ENCODE measurements at regions not wholly inside any gene's neighbourhood (a gene's known extent, or its start where the extent isn't known, plus 50 kb on each side); places are given as distances from the start of the nearest gene placed in this dataset.

DNA sequence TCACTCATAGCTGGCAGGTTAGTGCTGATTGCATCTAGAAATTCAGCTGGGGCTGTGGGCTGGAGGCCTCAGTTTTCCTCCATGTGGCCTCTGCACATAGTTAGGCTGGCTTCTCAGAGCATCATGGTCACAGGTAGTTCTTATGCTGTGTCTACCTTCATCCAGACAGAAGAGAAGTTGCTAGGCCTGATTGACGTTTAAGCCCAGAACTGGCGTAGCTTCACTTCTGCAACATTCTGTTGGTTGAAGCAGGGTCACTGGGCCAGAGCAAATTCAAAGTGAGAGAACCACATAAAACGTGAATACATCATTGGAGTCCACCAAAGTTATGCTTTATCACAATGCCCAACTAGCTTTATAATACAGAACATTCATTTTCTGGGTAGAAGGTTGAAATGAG lies 116.0 kb downstream of the SPP2 start:
- Mint-ChIP-seq H3K27me3 (ENCODE audit: unreplicated experiment) (no peaks in the 10 kb centered on the region), H3K4me3 (ENCODE audit: low read depth, unreplicated experiment) (no peak overlapping the region), H3K9me3 (ENCODE audit: low read depth, unreplicated experiment) (no peaks in the 10 kb centered on the region), H3K27ac (ENCODE audit: unreplicated experiment) (no peak overlapping the region), H3K36me3 (ENCODE audit: insufficient read depth, unreplicated experiment) (no peaks in the 10 kb centered on the region), H3K4me1 (ENCODE audit: low read depth, unreplicated experiment) (peaks cover 41% of the 10 kb centered on the region)
- TF ChIP-seq, protein P1, sequence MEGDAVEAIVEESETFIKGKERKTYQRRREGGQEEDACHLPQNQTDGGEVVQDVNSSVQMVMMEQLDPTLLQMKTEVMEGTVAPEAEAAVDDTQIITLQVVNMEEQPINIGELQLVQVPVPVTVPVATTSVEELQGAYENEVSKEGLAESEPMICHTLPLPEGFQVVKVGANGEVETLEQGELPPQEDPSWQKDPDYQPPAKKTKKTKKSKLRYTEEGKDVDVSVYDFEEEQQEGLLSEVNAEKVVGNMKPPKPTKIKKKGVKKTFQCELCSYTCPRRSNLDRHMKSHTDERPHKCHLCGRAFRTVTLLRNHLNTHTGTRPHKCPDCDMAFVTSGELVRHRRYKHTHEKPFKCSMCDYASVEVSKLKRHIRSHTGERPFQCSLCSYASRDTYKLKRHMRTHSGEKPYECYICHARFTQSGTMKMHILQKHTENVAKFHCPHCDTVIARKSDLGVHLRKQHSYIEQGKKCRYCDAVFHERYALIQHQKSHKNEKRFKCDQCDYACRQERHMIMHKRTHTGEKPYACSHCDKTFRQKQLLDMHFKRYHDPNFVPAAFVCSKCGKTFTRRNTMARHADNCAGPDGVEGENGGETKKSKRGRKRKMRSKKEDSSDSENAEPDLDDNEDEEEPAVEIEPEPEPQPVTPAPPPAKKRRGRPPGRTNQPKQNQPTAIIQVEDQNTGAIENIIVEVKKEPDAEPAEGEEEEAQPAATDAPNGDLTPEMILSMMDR (IDR thresholded peaks at IDR 0.05; ENCODE audit: unreplicated experiment): no peak
- no peak for DNase-seq
- no TSS peak for BruUV-seq (replicated peaks)
- CTCF ChIA-PET: no interaction called here
- intact Hi-C loops (cut with micrococcal nuclease; ENCODE audit: unreplicated experiment): no loop called here

DNA sequence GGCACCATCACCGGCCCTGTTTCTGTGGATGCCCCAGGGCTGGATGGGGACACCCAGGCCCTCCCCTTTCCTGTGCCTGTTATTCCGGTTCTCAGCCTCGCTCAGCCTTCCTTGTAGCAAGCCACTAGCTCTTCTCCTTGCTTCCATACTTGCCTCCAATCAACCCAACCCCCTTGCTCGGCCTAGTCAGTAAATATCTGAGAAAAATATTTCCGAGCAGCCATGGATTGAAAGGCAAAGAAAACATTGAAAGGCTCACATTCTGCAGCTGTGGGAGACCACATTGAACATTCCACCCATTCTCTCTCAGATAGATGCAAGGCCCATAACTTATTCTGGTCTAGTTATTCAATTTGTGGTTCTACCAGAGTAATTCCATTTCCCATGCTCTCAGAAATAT lies 114.9 kb downstream of the SPP2 start:
- Mint-ChIP-seq H3K27ac (ENCODE audit: unreplicated experiment) (no peak overlapping the region), H3K4me3 (ENCODE audit: low read depth, unreplicated experiment) (no peak overlapping the region), H3K36me3 (ENCODE audit: insufficient read depth, unreplicated experiment) (no peaks in the 10 kb centered on the region), H3K9me3 (ENCODE audit: low read depth, unreplicated experiment) (peaks cover 3% of the 10 kb centered on the region), H3K4me1 (ENCODE audit: low read depth, unreplicated experiment) (peaks cover 50% of the 10 kb centered on the region), H3K27me3 (ENCODE audit: unreplicated experiment) (no peaks in the 10 kb centered on the region)
- DNase-seq: no peak
- intact Hi-C loops (cut with micrococcal nuclease; ENCODE audit: unreplicated experiment): no loop called here
- TF ChIP-seq, protein P1 (IDR thresholded peaks at IDR 0.05; ENCODE audit: unreplicated experiment): no peak
- no TSS peak for BruUV-seq (replicated peaks)
- CTCF ChIA-PET: no interaction called here

DNA sequence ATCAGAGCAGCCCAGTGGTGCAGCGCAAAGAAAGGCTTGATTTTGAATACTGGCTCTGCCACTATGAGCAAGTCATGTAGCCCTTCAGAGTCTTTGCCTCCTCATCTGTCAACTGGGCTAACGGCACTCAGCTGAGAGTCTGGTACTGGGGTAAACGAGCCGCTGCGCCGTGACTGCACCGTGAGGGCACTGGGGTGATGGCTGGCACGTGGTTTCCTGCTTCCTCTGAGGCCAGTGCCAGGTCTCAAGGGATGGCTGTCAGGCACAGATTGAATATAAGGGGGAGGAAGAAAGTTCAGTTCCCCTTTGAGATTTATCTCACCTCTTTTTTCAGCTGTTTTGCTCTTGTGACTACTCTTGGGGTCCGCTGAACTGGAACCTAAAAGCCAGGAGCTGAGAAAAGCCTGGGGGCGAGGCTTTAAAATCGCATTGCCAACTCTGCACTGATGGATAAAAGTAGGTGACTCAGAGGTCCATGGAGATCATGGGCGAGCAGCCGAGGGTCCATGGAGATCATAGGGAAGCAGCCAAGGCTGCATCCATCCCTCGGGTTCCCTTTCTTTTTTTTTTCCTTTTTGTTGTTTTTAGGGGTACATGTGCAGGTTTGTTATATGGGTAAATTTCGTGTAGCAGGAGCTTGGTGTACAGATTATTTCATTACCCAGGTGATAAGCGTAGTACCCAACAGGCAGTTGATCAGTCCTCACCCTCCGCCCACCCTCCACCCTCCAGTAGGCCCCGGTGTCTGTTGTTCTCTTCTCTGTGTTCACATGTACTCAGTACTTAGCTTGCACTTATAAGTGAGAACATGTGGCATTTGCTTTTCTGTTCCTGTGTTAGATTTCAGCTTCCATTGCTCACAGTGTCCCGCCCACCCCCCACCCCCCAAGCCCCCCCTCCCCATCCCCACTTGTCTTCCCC lies 114.3 kb downstream of the SPP2 start:
- CTCF ChIA-PET: no interaction called here
- Mint-ChIP-seq H3K36me3 (ENCODE audit: insufficient read depth, unreplicated experiment) (no peaks in the 10 kb centered on the region), H3K4me1 (ENCODE audit: low read depth, unreplicated experiment) (peaks cover 50% of the 10 kb centered on the region), H3K4me3 (ENCODE audit: low read depth, unreplicated experiment) (no peak overlapping the region), H3K9me3 (ENCODE audit: low read depth, unreplicated experiment) (peaks cover 4% of the 10 kb centered on the region), H3K27ac (ENCODE audit: unreplicated experiment) (no peak overlapping the region), H3K27me3 (ENCODE audit: unreplicated experiment) (no peaks in the 10 kb centered on the region)
- no TSS peak for BruUV-seq (replicated peaks)
- DNase-seq: no peak
- intact Hi-C loops (cut with micrococcal nuclease; ENCODE audit: unreplicated experiment): no loop called here
- TF ChIP-seq, protein P1 (IDR thresholded peaks at IDR 0.05; ENCODE audit: unreplicated experiment): no peak

DNA sequence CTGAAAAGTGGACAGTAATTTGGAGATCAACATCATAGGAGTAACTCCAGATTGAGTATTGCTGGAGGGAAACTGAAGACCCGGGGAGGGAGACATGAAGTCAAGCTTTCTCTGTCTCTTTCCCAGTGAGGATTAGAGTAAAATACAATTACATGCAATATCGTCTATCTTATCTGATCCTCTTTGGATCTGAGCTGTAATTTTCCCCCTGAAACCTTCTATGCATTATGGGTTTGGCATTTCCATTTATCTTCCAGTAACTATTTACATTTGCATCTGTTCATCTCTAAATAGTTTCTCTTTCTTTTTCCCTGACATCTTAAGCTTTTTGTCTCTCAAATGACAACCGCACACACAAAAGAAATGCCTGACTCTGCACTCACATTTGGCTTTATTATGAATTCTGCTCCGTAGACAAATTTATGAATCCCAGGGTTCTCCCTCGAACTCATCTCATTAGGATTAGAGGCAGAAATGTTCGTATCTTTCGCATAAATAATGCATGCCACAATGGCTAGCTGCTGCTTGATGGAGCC lies 113.1 kb downstream of the SPP2 start:
- TF ChIP-seq, protein P1 (IDR thresholded peaks at IDR 0.05; ENCODE audit: unreplicated experiment): no peak
- Mint-ChIP-seq H3K36me3 (ENCODE audit: insufficient read depth, unreplicated experiment) (no peaks in the 10 kb centered on the region), H3K27ac (ENCODE audit: unreplicated experiment) (no peak overlapping the region), H3K27me3 (ENCODE audit: unreplicated experiment) (no peaks in the 10 kb centered on the region), H3K4me1 (ENCODE audit: low read depth, unreplicated experiment) (peaks cover 49% of the 10 kb centered on the region), H3K9me3 (ENCODE audit: low read depth, unreplicated experiment) (peaks cover 4% of the 10 kb centered on the region), H3K4me3 (ENCODE audit: low read depth, unreplicated experiment) (no peak overlapping the region)
- BruUV-seq (replicated peaks): no TSS peak
- intact Hi-C loops (cut with micrococcal nuclease; ENCODE audit: unreplicated experiment): no loop called here
- no peak for DNase-seq
- CTCF ChIA-PET: no interaction called here

All from Calu3 (cell line).